HepG2 (cell line): ENCODE measurements at regions not wholly inside any gene's neighbourhood (a gene's known extent, or its start where the extent isn't known, plus 50 kb on each side); places are given as distances from the start of the nearest gene placed in this dataset.

ENCODE experiments used
- ATAC-seq: fragments of 200-7000 bp; cut with Tn5 transposase; 3 replicates; pipeline ENCODE4 v1.9.1; 2020; ENCODE audit warnings: mild to moderate bottlenecking, moderate library complexity
- BruUV-seq: library from RNA; stranded (reverse); fragments of 400-500 nt; replicated peaks from 2 replicates; lab custom pipeline; 2021; lab: Mats Ljungman, UMichigan
- CTCF ChIA-PET: fragments of 300-600 bp; formaldehyde crosslinking; extraction: SDS; loops from one replicate; lab custom pipeline; 2021; ENCODE audit warnings: low total read pairs, inconsistent platforms, low intra/inter-chr PET ratio; lab: Yijun Ruan, JAX
- POLR2A ChIA-PET: fragments of 350-600 bp; sonication (Branson Sonifier 250); formaldehyde crosslinking; loops from one replicate; lab custom pipeline; 2020; ENCODE audit warnings: antibody characterized with exemption, inconsistent platforms; lab: Yijun Ruan, JAX
- DNase-seq: peaks from one replicate; pipeline ENCODE4 v3.0.0-alpha.2; 2015; ENCODE audit warnings: low spot score
- FAIRE-seq: peaks from 3 replicates; lab custom pipeline; 2011; peaks lifted over from hg19 to GRCh38; lab: Jason Lieb, UNC
- H2AFZ ChIP-seq: one replicate; pipeline ENCODE4 v1.6.1; 2011; ENCODE audit warnings: low read length, inconsistent platforms
- H3K27ac ChIP-seq: fragments of 300-600 bp; 3 replicates; pipeline ENCODE4 v1.8.0; 2011; ENCODE audit warnings: mixed run types, mild to moderate bottlenecking, mixed read lengths, low read length, inconsistent platforms; ENCODE audit not compliant: insufficient read depth; ENCODE audit errors: extremely low read length
- H3K27me3 ChIP-seq, 2 experiments: fragments of 200-600 bp in 1 of 2; 2 replicates in 1 of 2; 3 replicates in 1 of 2; pipeline versions ENCODE4 v1.6.0 to v1.8.0; 2011; ENCODE audit warnings: low read length in 2 of 2, mild to moderate bottlenecking in 2 of 2, moderate library complexity in 2 of 2, inconsistent platforms in 1 of 2; ENCODE audit not compliant: insufficient read depth in 2 of 2, control insufficient read depth in 1 of 2
- H3K36me3 ChIP-seq, 2 experiments: fragments of 200-600 bp in 1 of 2; replicated peaks in 1 of 2; 2 replicates in 1 of 2; 3 replicates in 1 of 2; pipeline versions ENCODE4 v1.5.1 to v1.8.0; 2011; ENCODE audit warnings: low read length in 2 of 2, inconsistent platforms in 1 of 2; ENCODE audit not compliant: insufficient read depth in 2 of 2, control insufficient read depth in 1 of 2
- H3K4me1 ChIP-seq: 2 replicates; pipeline ENCODE4 v1.5.1; 2012; ENCODE audit warnings: low read length, inconsistent platforms; ENCODE audit not compliant: insufficient read depth
- H3K4me2 ChIP-seq: 2 replicates; pipeline ENCODE4 v1.6.0; 2011; ENCODE audit warnings: low read depth, low read length, inconsistent platforms
- H3K4me3 ChIP-seq, 3 experiments: fragments of 200-600 bp in 1 of 3; sonication (generic), shearing (Covaris generic) in 1 of 3; replicated peaks in 1 of 3; 2 replicates each; pipeline ENCODE4 v1.5.1; 2011 to 2016; ENCODE audit warnings: low read length in 3 of 3, inconsistent platforms in 2 of 3, low read depth in 2 of 3, mild to moderate bottlenecking in 2 of 3, control low read depth in 1 of 3, mixed read lengths in 1 of 3; ENCODE audit not compliant: insufficient read depth in 1 of 3
- H3K79me2 ChIP-seq: one replicate; pipeline ENCODE4 v1.6.1; 2011; ENCODE audit warnings: low read length, inconsistent platforms; ENCODE audit not compliant: insufficient read depth
- H3K9ac ChIP-seq: 2 replicates; pipeline ENCODE4 v1.6.0; 2011; ENCODE audit warnings: mild to moderate bottlenecking, low read depth, low read length, inconsistent platforms; ENCODE audit not compliant: insufficient read depth
- H3K9me3 ChIP-seq: 2 replicates; pipeline ENCODE4 v1.5.1; 2012; ENCODE audit warnings: mild to moderate bottlenecking, low read length
- H4K20me1 ChIP-seq: 2 replicates; pipeline ENCODE4 v1.6.0; 2011; ENCODE audit warnings: inconsistent platforms, mild to moderate bottlenecking, low read length, moderate library complexity; ENCODE audit not compliant: insufficient read depth
- ATF7 ChIP-seq, 2 experiments: fragments of 450-650 bp in 1 of 2; sonication (generic) in 1 of 2; formaldehyde crosslinking in 1 of 2; IDR thresholded peaks; 2 replicates each; pipeline versions ENCODE4 v1.4.0 to v1.6.1; 2016 to 2020; ENCODE audit warnings: antibody characterized with exemption in 1 of 2, mild to moderate bottlenecking in 1 of 2, missing genetic modification reagents in 1 of 2
- ATF7-NPFF ChIP-seq: sonication (generic); formaldehyde crosslinking; IDR thresholded peaks from 2 replicates; pipeline ENCODE4 v1.8.1; 2023; ENCODE audit warnings: mild to moderate bottlenecking, low read depth, missing genetic modification reagents, moderate library complexity
- DNMT1 ChIP-seq: sonication (generic); formaldehyde crosslinking; IDR thresholded peaks from 2 replicates; pipeline ENCODE4 v1.5.1; 2020; ENCODE audit warnings: mild to moderate bottlenecking, missing genetic modification reagents
- MAFF ChIP-seq: IDR thresholded peaks from 2 replicates; pipeline ENCODE4 v1.6.1; 2011; ENCODE audit warnings: low read depth, low read length, improper control_type of control experiment
- MAFK ChIP-seq, 2 experiments: IDR thresholded peaks in 1 of 2; conservative IDR thresholded peaks in 1 of 2; 2 replicates each; pipeline ENCODE4 v1.6.1; 2011; ENCODE audit warnings: improper control_type of control experiment in 2 of 2, low read length in 2 of 2
- NKX3-1 ChIP-seq: sonication (generic); formaldehyde crosslinking; IDR thresholded peaks from 2 replicates; pipeline ENCODE4 v1.5.0; 2020; ENCODE audit warnings: missing genetic modification reagents
- NR3C1 ChIP-seq: sonication (generic); formaldehyde crosslinking; IDR thresholded peaks from 2 replicates; pipeline ENCODE4 v1.4.0; 2020; ENCODE audit warnings: missing genetic modification reagents
- ZNF598 ChIP-seq: sonication (generic); formaldehyde crosslinking; IDR thresholded peaks from 2 replicates; pipeline ENCODE4 v1.5.1; 2020; ENCODE audit warnings: mild to moderate bottlenecking, missing genetic modification reagents, borderline replicate concordance
- ZNF746 ChIP-seq: sonication (generic); formaldehyde crosslinking; IDR thresholded peaks from 2 replicates; pipeline ENCODE4 v1.8.0; 2022; ENCODE audit warnings: mild to moderate bottlenecking, missing genetic modification reagents
- WGBS: methylation state at CpG from one replicate; pipeline ENCODE4 v1.1.6; 2017; ENCODE audit warnings: low lambda C conversion rate; 5-methylcytosine and 5-hydroxymethylcytosine counted together
- in situ Hi-C: cut with HindIII; loops from 2 replicates; pipeline ENCODE4 v1.10.0; 2017; ENCODE audit warnings: low pct_unique_long_range_greater_than_20kb; ENCODE audit not compliant: extremely low pct_ligation_motif_present
- intact Hi-C: fragments of 100-400 bp; cut with micrococcal nuclease; formaldehyde crosslinking; loops from one replicate; pipeline ENCODE4 v1.10.0; 2022; ENCODE audit not compliant: unreplicated experiment

- intact Hi-C loops: no loop called here
- H4K20me1 ChIP-seq: no peaks in the 10 kb centered on the region
- H3K79me2 ChIP-seq: no peaks in the 10 kb centered on the region
- no peaks in the 10 kb centered on the region for H3K4me1 ChIP-seq
- WGBS: 91% methylated on average over 9 of the region's 12 CpGs
- BruUV-seq: no TSS peak
- no peak overlapping the region for H3K4me3 ChIP-seq
- no peak overlapping the region for H3K9ac ChIP-seq
- TF ChIP-seq NR3C1: no peak
- TF ChIP-seq ATF7 (IDR thresholded peaks at IDR 0.05): no peak
- no peak for TF ChIP-seq ATF7 (CRISPR knock-in tag; IDR thresholded peaks at IDR 0.05)
- TF ChIP-seq ZNF598: no peak
- no peak for TF ChIP-seq NKX3-1
- no peak for TF ChIP-seq ZNF746 (CRISPR knock-in tag)
- TF ChIP-seq ATF7-NPFF (CRISPR knock-in tag): no peak
- no peak for TF ChIP-seq DNMT1 (CRISPR knock-in tag)
- peak; percentile 35; the same call in 1 of the 2 replicates for TF ChIP-seq MAFF
- TF ChIP-seq MAFK (conservative IDR thresholded peaks at IDR 0.05 in 1 of 2, IDR thresholded peaks at IDR 0.05 in 1 of 2; ENCODE audit: low read length in 2 of 2): peak; percentile 49 to 69
- TF ChIP-seq, all 625 proteins: peak for 2
- ChIA-PET CTCF (no interaction called here), POLR2A (no interaction called here)
- Histone ChIP-seq H3K27me3 (no peaks in the 10 kb centered on the region; a peak in 2 of 5 replicates), H2AFZ (no peak overlapping the region), H3K36me3 (no peaks in the 10 kb centered on the region), H3K9me3 (0 out of 2 replicates have a peak, but pooled peaks cover 3% of the 10 kb centered on the region), H3K27ac (no peak overlapping the region), H3K4me2 (no peak overlapping the region)
- DNase-seq: no peak
- in situ Hi-C loops: no loop called here
- FAIRE-seq: no peak
- ATAC-seq: no peak
Measured at GRCh38 chr10:121242741-121243608, 355.3 kb downstream of the FGFR2 start.
